GM12892 (cell line): ENCODE measurements at regions not wholly inside any gene's neighbourhood (a gene's known extent, or its start where the extent isn't known, plus 50 kb on each side); places are given as distances from the start of the nearest gene placed in this dataset.

Source experiments
- POLR2A ChIP-seq: IDR thresholded peaks from 2 replicates; pipeline ENCODE4 v1.6.1; 2011; ENCODE audit warnings: low read depth, low read length, control low read depth
- POLR2AphosphoS5 ChIP-seq: IDR thresholded peaks from 2 replicates; pipeline ENCODE4 v1.6.1; 2011; ENCODE audit warnings: low read depth, low read length, control low read depth
- TAF1 ChIP-seq: IDR thresholded peaks from 2 replicates; pipeline ENCODE4 v1.6.1; 2011; ENCODE audit warnings: low read depth, mild to moderate bottlenecking, control low read depth, low read length, borderline replicate concordance

DNA sequence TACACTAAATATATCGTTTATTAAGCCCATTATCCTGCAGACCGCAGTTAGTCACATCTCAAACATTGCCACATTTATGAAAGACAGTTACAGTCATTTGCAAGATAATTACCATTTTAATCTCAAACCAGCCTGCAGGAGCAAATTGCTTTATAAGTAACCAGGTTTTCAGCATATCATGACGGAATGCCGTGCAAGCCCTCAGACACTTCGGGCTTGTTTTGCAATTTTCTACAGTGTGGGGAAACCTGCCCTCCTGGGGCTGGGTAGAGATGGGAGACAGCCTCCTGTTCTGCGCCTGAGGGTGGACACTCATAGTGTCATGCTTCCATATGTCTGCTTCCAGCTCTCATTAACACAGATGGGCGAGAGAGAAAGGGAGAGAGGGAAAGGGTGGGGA, 563.9 kb downstream of the NPHP4 start:
- TF ChIP-seq POLR2A (no peak), POLR2AphosphoS5 (no peak), TAF1 (no peak)
